IMR-90 (cell line): ENCODE measurements at regions not wholly inside any gene's neighbourhood (a gene's known extent, or its start where the extent isn't known, plus 50 kb on each side); places are given as distances from the start of the nearest gene placed in this dataset.

Experiments
- ATAC-seq: fragments of 200-7000 bp; cut with Tn5 transposase; 2 replicates; pipeline ENCODE4 v1.9.1; 2020; ENCODE audit warnings: low read depth, mild to moderate bottlenecking, moderate library complexity
- BruUV-seq: library from RNA; stranded (reverse); fragments of 400-500 nt; replicated peaks from 2 replicates; lab custom pipeline; 2021; lab: Mats Ljungman, UMichigan
- CTCF ChIA-PET: fragments of 300-600 bp; formaldehyde crosslinking; extraction: SDS; loops from one replicate; lab custom pipeline; 2021; ENCODE audit warnings: antibody characterized with exemption; lab: Yijun Ruan, JAX
- POLR2A ChIA-PET: fragments of 300-600 bp; sonication (Branson Sonifier 250); formaldehyde crosslinking; loops from one replicate; lab custom pipeline; 2022; ENCODE audit warnings: antibody characterized with exemption; ENCODE audit not compliant: unreplicated experiment; lab: Charles Lee
- DNase-seq: peaks from one replicate; pipeline ENCODE4 v3.0.0; 2013
- H2AFZ ChIP-seq: replicated peaks from 2 replicates; pipeline ENCODE3; 2013; ENCODE audit warnings: low read length, mild to moderate bottlenecking; ENCODE audit not compliant: poor library complexity
- H2AK5ac ChIP-seq: 2 replicates; pipeline ENCODE4 v1.6.1; 2013; ENCODE audit warnings: low read depth, low read length, inconsistent platforms
- H2AK9ac ChIP-seq: replicated peaks from 2 replicates; pipeline ENCODE3; 2013; ENCODE audit warnings: mild to moderate bottlenecking, low read depth, low read length, moderate library complexity; ENCODE audit not compliant: poor library complexity
- H2BK120ac ChIP-seq: 2 replicates; pipeline ENCODE4 v1.6.1; 2013; ENCODE audit warnings: low read depth, low read length, inconsistent platforms
- H2BK15ac ChIP-seq: 3 replicates; pipeline ENCODE4 v1.6.1; 2013; ENCODE audit warnings: low read depth, low read length, inconsistent platforms
- H2BK20ac ChIP-seq: 2 replicates; pipeline ENCODE4 v1.6.1; 2013; ENCODE audit warnings: low read depth, mild to moderate bottlenecking, inconsistent platforms, low read length, moderate library complexity
- H2BK5ac ChIP-seq: 2 replicates; pipeline ENCODE4 v1.6.1; 2013; ENCODE audit warnings: mild to moderate bottlenecking, low read depth, low read length, inconsistent platforms; ENCODE audit not compliant: poor library complexity, severe bottlenecking
- H3K14ac ChIP-seq: replicated peaks from 2 replicates; pipeline ENCODE4 v1.6.1; 2013; ENCODE audit warnings: low read depth, low read length, inconsistent platforms
- H3K18ac ChIP-seq: 2 replicates; pipeline ENCODE4 v1.6.1; 2013; ENCODE audit warnings: low read depth, low read length, control low read depth
- H3K23ac ChIP-seq: 2 replicates; pipeline ENCODE4 v1.6.1; 2013; ENCODE audit warnings: low read depth, low read length, inconsistent platforms
- H3K27ac ChIP-seq: 2 replicates; pipeline ENCODE4 v1.5.1; 2013; ENCODE audit warnings: mild to moderate bottlenecking, control low read depth, low read length; ENCODE audit not compliant: insufficient read depth
- H3K27me3 ChIP-seq: 2 replicates; pipeline ENCODE4 v1.6.1; 2013; ENCODE audit warnings: low read length; ENCODE audit not compliant: control insufficient read depth, insufficient read depth
- H3K36me3 ChIP-seq: 2 replicates; pipeline ENCODE4 v1.6.1; 2013; ENCODE audit warnings: low read length, mixed read lengths; ENCODE audit not compliant: control insufficient read depth, insufficient read depth
- H3K4ac ChIP-seq: 2 replicates; pipeline ENCODE4 v1.6.1; 2013; ENCODE audit warnings: low read depth, low read length, inconsistent platforms
- H3K4me1 ChIP-seq: 2 replicates; pipeline ENCODE4 v1.6.1; 2013; ENCODE audit warnings: low read length, mixed read lengths; ENCODE audit not compliant: control insufficient read depth, insufficient read depth
- H3K4me2 ChIP-seq: 2 replicates; pipeline ENCODE4 v1.6.1; 2013; ENCODE audit warnings: low read depth, mild to moderate bottlenecking, control low read depth, low read length, moderate library complexity
- H3K4me3 ChIP-seq: 2 replicates; pipeline ENCODE4 v1.5.1; 2013; ENCODE audit warnings: low read depth, mild to moderate bottlenecking, control low read depth, low read length, moderate library complexity; ENCODE audit not compliant: insufficient read depth
- H3K56ac ChIP-seq: 2 replicates; pipeline ENCODE4 v1.6.1; 2013; ENCODE audit warnings: low read length, inconsistent platforms; ENCODE audit not compliant: insufficient read depth; ENCODE audit errors: extremely low read depth
- H3K79me1 ChIP-seq, 2 experiments: 2 replicates each; pipeline ENCODE4 v1.6.1; 2013; ENCODE audit warnings: low read length in 2 of 2, inconsistent platforms in 1 of 2, low read depth in 1 of 2
- H3K9ac ChIP-seq: 2 replicates; pipeline ENCODE4 v1.6.1; 2013; ENCODE audit warnings: low read depth, low read length, control low read depth
- H3K9me1 ChIP-seq: 2 replicates; pipeline ENCODE4 v1.6.1; 2013; ENCODE audit warnings: low read length, inconsistent platforms; ENCODE audit not compliant: insufficient read depth
- H3K9me3 ChIP-seq: 2 replicates; pipeline ENCODE4 v1.6.1; 2013; ENCODE audit warnings: low read length; ENCODE audit not compliant: control insufficient read depth, insufficient read depth
- H4K20me1 ChIP-seq: 2 replicates; pipeline ENCODE4 v1.6.1; 2013; ENCODE audit warnings: low read length, inconsistent platforms; ENCODE audit not compliant: insufficient read depth
- H4K5ac ChIP-seq: 2 replicates; pipeline ENCODE4 v1.6.1; 2013; ENCODE audit warnings: mild to moderate bottlenecking, low read depth, low read length, control low read depth
- H4K8ac ChIP-seq, 2 experiments: 2 replicates each; pipeline ENCODE4 v1.6.1; 2013; ENCODE audit warnings: low read depth in 2 of 2, low read length in 2 of 2, control low read depth in 1 of 2, inconsistent platforms in 1 of 2
- H4K91ac ChIP-seq: 2 replicates; pipeline ENCODE4 v1.6.1; 2013; ENCODE audit warnings: low read depth, low read length, inconsistent platforms; ENCODE audit not compliant: insufficient read depth
- BHLHE40 ChIP-seq: fragments of 150-350 bp; IDR thresholded peaks from 2 replicates; pipeline ENCODE4 v1.6.1; 2016; ENCODE audit warnings: mild to moderate bottlenecking, low read depth, low read length
- CEBPB ChIP-seq: IDR thresholded peaks from 2 replicates; pipeline ENCODE4 v1.6.1; 2012; ENCODE audit warnings: low read depth, low read length, improper control_type of control experiment
- MXI1 ChIP-seq: IDR thresholded peaks from 2 replicates; pipeline ENCODE4 v1.6.1; 2012; ENCODE audit warnings: low read depth, mild to moderate bottlenecking, low read length, moderate library complexity, borderline replicate concordance
- WGBS, 2 experiments: methylation state at CpG; one replicate each; pipeline versions ENCODE4 v1.1.5 to v1.1.7; 2013; ENCODE audit warnings: missing lambda C conversion rate in 2 of 2; ENCODE audit not compliant: insufficient read length in 1 of 2; ENCODE audit errors: extremely low coverage in 2 of 2; 5-methylcytosine and 5-hydroxymethylcytosine counted together
- dilution Hi-C: fragments of 300-500 bp; cut with HindIII; formaldehyde crosslinking; loops from one replicate; pipeline ENCODE4 v1.14.3; 2018; ENCODE audit warnings: low sequenced_read_pairs; ENCODE audit not compliant: unreplicated experiment
- in situ Hi-C: fragments of 300-500 bp; cut with MboI; formaldehyde crosslinking; loops from 3 replicates; pipeline ENCODE4 v1.14.3; 2019; ENCODE audit warnings: low sequenced_read_pairs, inconsistent platforms, mixed read lengths
- intact Hi-C: fragments of 100-400 bp; cut with micrococcal nuclease; formaldehyde crosslinking; loops from 2 replicates; pipeline ENCODE4 v1.10.0; 2022

- Histone ChIP-seq H3K9ac (no peak overlapping the region), H4K5ac (no peak overlapping the region), H2BK120ac (no peak overlapping the region), H3K27ac (no peak overlapping the region), H4K20me1 (no peaks in the 10 kb centered on the region), H2BK15ac (no peak overlapping the region), H3K4me2 (no peak overlapping the region), H3K36me3 (no peaks in the 10 kb centered on the region), H3K4ac (no peak overlapping the region), H3K23ac (no peak overlapping the region), H3K4me1 (no peaks in the 10 kb centered on the region), H3K27me3 (no peaks in the 10 kb centered on the region), H3K9me3 (peaks cover 10% of the 10 kb centered on the region), H2BK20ac (no peak overlapping the region), H4K91ac (no peak overlapping the region), H3K4me3 (no peak overlapping the region), H3K9me1 (no peaks in the 10 kb centered on the region), H4K8ac (no peak overlapping the region), H2AFZ (no peak overlapping the region), H2BK5ac (no peak overlapping the region), H2AK9ac (no peak overlapping the region), H3K14ac (no peak overlapping the region), H3K56ac (no peak overlapping the region), H2AK5ac (no peak overlapping the region), H3K18ac (no peak overlapping the region), H3K79me1 (no peaks in the 10 kb centered on the region)
- in situ Hi-C loops (no loop called here), dilution Hi-C loops (no loop called here), intact Hi-C loops (no loop called here)
- ChIA-PET CTCF (no interaction called here), POLR2A (no interaction called here)
- DNase-seq (no peak), ATAC-seq (no peak)
- BruUV-seq = no TSS peak
- TF ChIP-seq MXI1 (no peak), CEBPB (no peak), BHLHE40 (no peak)
- WGBS, 2 experiments = no CpG with 5 or more reads among the region's 1 CpG
Observed at GRCh38 chr9:106467865-106468164, 395.2 kb upstream of the ZNF462 start.
